ENCODE measurements at regions not wholly inside any gene's neighbourhood (a gene's known extent, or its start where the extent isn't known, plus 50 kb on each side); places are given as distances from the start of the nearest gene placed in this dataset.

- no peak for DNase-seq
Measured at GRCh38 chrX:5057786-5058185, 1170.9 kb downstream of the NLGN4X start.

GRCh38 chrX:5054852-5055251, 1173.8 kb downstream of the NLGN4X start:
- no peak for DNase-seq

GRCh38 chrX:5051831-5052491, 1176.7 kb downstream of the NLGN4X start:
- DNase-seq, result no peak

GRCh38 chrX:5042563-5042962, 1186.1 kb downstream of the NLGN4X start:
- no peak for DNase-seq

- no peak for DNase-seq
Measured at GRCh38 chrX:5031792-5032191, 1196.9 kb downstream of the NLGN4X start.

GRCh38 chrX:5015451-5015850, 1213.2 kb downstream of the NLGN4X start:
- DNase-seq, result no peak

- no peak for DNase-seq
Measured at GRCh38 chrX:4994855-4995254, 1233.8 kb downstream of the NLGN4X start.

- DNase-seq, result no peak
Measured at GRCh38 chrX:4978613-4979012, 1250.1 kb downstream of the NLGN4X start.

- no peak for DNase-seq
Measured at GRCh38 chrX:4971646-4972045, 1257.0 kb downstream of the NLGN4X start.

GRCh38 chrX:4964112-4964511, 1250.7 kb upstream of the PRKX start:
- no peak for DNase-seq

- DNase-seq, result no peak
Measured at GRCh38 chrX:4963432-4963831, 1250.0 kb upstream of the PRKX start.

GRCh38 chrX:4944767-4945166, 1231.3 kb upstream of the PRKX start:
- DNase-seq, result no peak

GRCh38 chrX:4936315-4936714, 1222.9 kb upstream of the PRKX start:
- DNase-seq, result no peak

GRCh38 chrX:4935846-4936245, 1222.4 kb upstream of the PRKX start:
- DNase-seq, result no peak

GRCh38 chrX:4935401-4935800, 1222.0 kb upstream of the PRKX start:
- no peak for DNase-seq

GRCh38 chrX:4932790-4933189, 1219.3 kb upstream of the PRKX start:
- DNase-seq, result no peak

- no peak for DNase-seq
Measured at GRCh38 chrX:4930426-4930825, 1217.0 kb upstream of the PRKX start.

- DNase-seq, result no peak
Measured at GRCh38 chrX:4925911-4926310, 1212.5 kb upstream of the PRKX start.

- no peak for DNase-seq
Measured at GRCh38 chrX:4909348-4909747, 1195.9 kb upstream of the PRKX start.

GRCh38 chrX:4905576-4905975, 1192.1 kb upstream of the PRKX start:
- no peak for DNase-seq

- no peak for DNase-seq
Measured at GRCh38 chrX:4881277-4881676, 1167.8 kb upstream of the PRKX start.

- no peak for DNase-seq
Measured at GRCh38 chrX:4878640-4879039, 1165.2 kb upstream of the PRKX start.

- no peak for DNase-seq
Measured at GRCh38 chrX:4876268-4876667, 1162.8 kb upstream of the PRKX start.

- DNase-seq, result no peak
Measured at GRCh38 chrX:4851534-4851933, 1138.1 kb upstream of the PRKX start.

- DNase-seq, result no peak
Measured at GRCh38 chrX:4850312-4850711, 1136.9 kb upstream of the PRKX start.

GRCh38 chrX:4844376-4844775, 1130.9 kb upstream of the PRKX start:
- DNase-seq, result no peak

All from DMS153 (cell line).